NCI-H2107 (cell line): ENCODE measurements at regions not wholly inside any gene's neighbourhood (a gene's known extent, or its start where the extent isn't known, plus 50 kb on each side); places are given as distances from the start of the nearest gene placed in this dataset.
"Not testable (repeated sequence)": the region's sequence is repeated elsewhere in the genome, so short reads cannot be mapped to it uniquely, and the experiment has no call there.

ENCODE experiments used
- DNase-seq: peaks from one replicate; lab custom pipeline; 2025; lab: John Stamatoyannopoulos, UW

GRCh38 chr2:6139142-6139541 is 447.0 kb downstream of the SOX11 start:
- DNase-seq: no peak

GRCh38 chr2:6139916-6140315 is 447.7 kb downstream of the SOX11 start:
- no peak for DNase-seq

GRCh38 chr2:6140509-6140908 is 448.3 kb downstream of the SOX11 start:
- DNase-seq: no peak

GRCh38 chr2:6143812-6144211 is 451.6 kb downstream of the SOX11 start:
- DNase-seq: no peak

- DNase-seq: not testable (repeated sequence)
Measured at GRCh38 chr2:6147215-6147614, 455.0 kb downstream of the SOX11 start.

GRCh38 chr2:6148882-6149281 is 456.7 kb downstream of the SOX11 start:
- DNase-seq: no peak

- DNase-seq: no peak
Measured at GRCh38 chr2:6159606-6160005, 467.4 kb downstream of the SOX11 start.

GRCh38 chr2:6163932-6164331 is 471.7 kb downstream of the SOX11 start:
- no peak for DNase-seq

GRCh38 chr2:6164986-6165747 is 473.0 kb downstream of the SOX11 start:
- no peak for DNase-seq

- no peak for DNase-seq
Measured at GRCh38 chr2:6167592-6168138, 475.5 kb downstream of the SOX11 start.

GRCh38 chr2:6168485-6168884 is 476.3 kb downstream of the SOX11 start:
- DNase-seq: no peak

- DNase-seq: no peak
Measured at GRCh38 chr2:6171294-6171693, 479.1 kb downstream of the SOX11 start.

GRCh38 chr2:6177811-6178210 is 485.6 kb downstream of the SOX11 start:
- no peak for DNase-seq

GRCh38 chr2:6181525-6181924 is 489.3 kb downstream of the SOX11 start:
- no peak for DNase-seq

GRCh38 chr2:6181926-6182325 is 489.7 kb downstream of the SOX11 start:
- DNase-seq: no peak

GRCh38 chr2:6183226-6183625 is 491.0 kb downstream of the SOX11 start:
- DNase-seq: no peak

GRCh38 chr2:6184532-6185292 is 492.5 kb downstream of the SOX11 start:
- peak; percentile 16 for DNase-seq

- DNase-seq: no peak
Measured at GRCh38 chr2:6186332-6187151, 494.4 kb downstream of the SOX11 start.

GRCh38 chr2:6196449-6196848 is 504.3 kb downstream of the SOX11 start:
- no peak for DNase-seq

GRCh38 chr2:6198370-6198919 is 506.3 kb downstream of the SOX11 start:
- DNase-seq: not testable (repeated sequence)

GRCh38 chr2:6202756-6203155 is 510.6 kb downstream of the SOX11 start:
- DNase-seq: no peak
